NCI-H510A treated with DMSO at 0.1 percent for 48 hours (cell line): ENCODE measurements at regions not wholly inside any gene's neighbourhood (a gene's known extent, or its start where the extent isn't known, plus 50 kb on each side); places are given as distances from the start of the nearest gene placed in this dataset.
"Not testable (repeated sequence)": the region's sequence is repeated elsewhere in the genome, so short reads cannot be mapped to it uniquely, and the experiment has no call there.

ENCODE experiments used
- DNase-seq: peaks from one replicate; lab custom pipeline; 2025; lab: John Stamatoyannopoulos, UW

- DNase-seq: no peak
Measured at GRCh38 chr6:63014290-63014689, 197.0 kb upstream of the FKBP1C start.

- no peak for DNase-seq
Measured at GRCh38 chr6:63022631-63023030, 188.6 kb upstream of the FKBP1C start.

GRCh38 chr6:63023726-63024125 is 187.5 kb upstream of the FKBP1C start:
- DNase-seq: no peak

- no peak for DNase-seq
Measured at GRCh38 chr6:63049216-63049615, 162.1 kb upstream of the FKBP1C start.

- not testable (repeated sequence) for DNase-seq
Measured at GRCh38 chr6:63053206-63053605, 158.1 kb upstream of the FKBP1C start.

- DNase-seq: no peak
Measured at GRCh38 chr6:63058601-63059000, 152.7 kb upstream of the FKBP1C start.

GRCh38 chr6:63063631-63064271 is 147.5 kb upstream of the FKBP1C start:
- DNase-seq: no peak

- no peak for DNase-seq
Measured at GRCh38 chr6:63066055-63066704, 145.1 kb upstream of the FKBP1C start.

GRCh38 chr6:63094947-63095346 is 116.3 kb upstream of the FKBP1C start:
- DNase-seq: no peak

- DNase-seq: no peak
Measured at GRCh38 chr6:63097222-63097621, 114.0 kb upstream of the FKBP1C start.

GRCh38 chr6:63098789-63099188 is 112.5 kb upstream of the FKBP1C start:
- no peak for DNase-seq

- DNase-seq: no peak
Measured at GRCh38 chr6:63099772-63100459, 111.4 kb upstream of the FKBP1C start.

GRCh38 chr6:63114610-63115211 is 96.6 kb upstream of the FKBP1C start:
- DNase-seq: no peak

GRCh38 chr6:63121166-63121565 is 90.1 kb upstream of the FKBP1C start:
- DNase-seq: no peak

GRCh38 chr6:63140114-63140513 is 71.2 kb upstream of the FKBP1C start:
- DNase-seq: no peak

GRCh38 chr6:63140692-63141318 is 70.5 kb upstream of the FKBP1C start:
- no peak for DNase-seq

- DNase-seq: no peak
Measured at GRCh38 chr6:63149730-63150129, 61.5 kb upstream of the FKBP1C start.

- no peak for DNase-seq
Measured at GRCh38 chr6:63154535-63154934, 56.7 kb upstream of the FKBP1C start.
